Epidermal melanocyte (primary cell): ENCODE measurements at regions not wholly inside any gene's neighbourhood (a gene's known extent, or its start where the extent isn't known, plus 50 kb on each side); places are given as distances from the start of the nearest gene placed in this dataset.

Experiments used
- DNase-seq: peaks from one replicate; pipeline ENCODE4 v3.0.0; 2011; ENCODE audit warnings: low spot score; ENCODE audit not compliant: insufficient read length

DNA sequence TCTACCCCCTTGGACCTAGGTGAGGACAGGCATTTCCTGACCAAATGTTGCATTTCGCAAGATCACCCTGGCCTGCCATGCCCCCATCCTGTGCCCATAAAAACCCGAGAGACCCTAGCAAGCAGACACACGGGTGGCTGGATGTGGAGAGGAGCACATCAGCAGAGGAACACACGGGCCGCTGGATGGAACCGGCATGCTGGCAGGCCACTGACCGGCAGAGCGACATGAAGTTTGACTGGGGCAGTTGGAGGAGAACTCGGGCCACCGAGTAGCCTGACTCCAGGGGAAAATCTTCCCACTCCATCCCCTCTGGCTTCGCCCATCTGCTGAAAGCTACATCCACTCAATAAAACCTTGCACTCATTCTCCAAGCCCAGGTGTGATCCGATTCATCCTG lies 329.3 kb downstream of the FGF9 start:
- no peak for DNase-seq

DNA sequence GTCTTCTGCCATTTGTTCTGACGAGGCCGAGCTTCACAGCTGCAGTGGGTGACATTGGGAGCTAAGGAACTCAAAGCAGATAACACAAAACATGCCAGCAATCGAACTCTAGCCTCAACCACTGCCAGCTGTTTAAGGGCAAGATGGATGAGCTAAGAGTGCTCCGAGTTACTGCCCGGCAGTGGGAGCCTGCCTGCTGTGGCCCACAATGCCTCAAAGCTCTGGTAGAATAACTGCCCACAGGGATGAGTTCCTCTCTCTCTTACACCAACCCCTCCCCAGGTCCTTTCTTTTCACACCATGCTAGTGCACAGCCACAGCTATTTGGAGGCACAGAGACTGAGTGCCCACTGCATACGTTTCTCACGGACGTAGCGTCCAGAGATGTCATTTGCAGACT lies 330.5 kb downstream of the FGF9 start:
- DNase-seq = no peak

- no peak for DNase-seq
Measured at GRCh38 chr13:22002893-22003292, 332.0 kb downstream of the FGF9 start.

DNA sequence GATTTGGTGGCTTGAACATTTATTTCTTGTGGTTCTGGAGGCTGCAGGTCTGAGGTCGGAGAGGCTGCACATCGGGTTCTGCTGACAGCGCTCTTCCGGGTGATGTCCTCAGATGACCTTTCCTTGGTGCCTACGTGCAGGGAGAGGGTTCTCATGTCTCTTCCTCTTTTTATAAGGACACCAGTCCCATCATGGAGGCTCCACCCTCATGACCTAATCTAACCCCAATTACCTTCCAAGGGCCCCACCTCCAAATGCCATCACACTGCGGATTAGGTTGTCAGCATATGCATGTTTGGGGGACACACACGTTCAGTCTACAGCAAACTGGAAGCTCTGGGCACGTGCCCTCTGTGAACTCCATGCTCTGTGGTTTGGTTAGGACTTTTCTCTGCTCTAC lies 338.6 kb downstream of the FGF9 start:
- no peak for DNase-seq

- DNase-seq = no peak
Measured at GRCh38 chr13:22009937-22010336, 339.1 kb downstream of the FGF9 start.

DNA sequence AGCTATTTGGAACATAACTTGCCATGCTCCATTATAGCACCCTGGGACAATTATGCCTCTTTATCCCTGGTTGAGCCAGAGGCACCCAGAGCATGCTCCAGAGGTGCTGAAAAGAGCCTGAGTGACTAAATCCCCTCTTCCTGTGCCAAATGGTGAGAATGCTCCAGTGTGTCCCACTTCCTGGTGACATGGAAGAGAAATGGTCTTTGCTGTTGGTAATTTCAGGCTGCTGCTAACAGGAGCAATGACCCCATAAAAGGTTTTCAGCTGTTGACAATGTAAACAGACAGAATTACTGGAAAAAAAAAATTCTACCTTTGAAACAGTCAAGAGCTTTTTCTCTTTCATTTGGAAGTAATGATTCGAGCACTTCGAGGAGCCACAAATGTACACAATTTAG lies 341.8 kb downstream of the FGF9 start:
- no peak for DNase-seq

- no peak for DNase-seq
Measured at GRCh38 chr13:22014469-22014868, 343.6 kb downstream of the FGF9 start.

DNA sequence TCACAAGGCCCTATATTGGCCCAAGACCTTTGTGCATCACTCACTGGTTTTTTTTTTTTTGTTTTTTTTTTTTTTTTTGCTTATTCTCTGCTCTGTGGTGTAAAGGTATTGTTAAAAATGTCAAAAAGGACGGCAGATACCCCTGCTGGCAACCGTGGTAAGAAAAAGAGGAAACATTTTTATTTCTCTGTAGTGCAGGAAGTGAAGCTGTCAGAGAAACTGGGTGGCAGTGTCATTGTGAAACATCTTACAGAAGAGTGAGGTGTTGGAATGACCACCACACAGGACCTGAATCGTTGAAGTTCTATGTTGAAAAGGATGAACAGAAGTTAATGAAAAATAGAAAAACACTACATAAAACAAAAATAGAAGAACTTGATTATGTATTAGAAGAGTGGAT lies 346.4 kb downstream of the FGF9 start:
- DNase-seq = no peak

- DNase-seq = no peak
Measured at GRCh38 chr13:22018076-22018835, 347.4 kb downstream of the FGF9 start.

DNA sequence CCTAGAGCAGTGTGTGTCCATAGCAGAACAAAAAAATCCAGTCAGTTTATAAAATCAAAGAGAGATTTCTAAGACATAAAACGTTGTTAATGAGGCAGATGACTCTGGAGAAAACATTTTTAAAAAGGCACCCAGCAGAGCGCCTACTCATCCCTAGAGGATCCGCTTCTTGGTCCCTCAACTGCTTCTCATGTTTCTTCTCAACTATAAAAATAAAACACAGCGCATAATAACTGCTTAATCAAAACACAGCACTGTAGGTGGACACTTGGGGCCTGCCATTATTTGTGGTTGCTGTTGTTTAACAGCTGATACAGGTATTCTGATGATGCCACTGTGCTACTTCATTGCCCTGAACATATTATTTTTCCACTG lies 347.9 kb downstream of the FGF9 start:
- DNase-seq = no peak

- DNase-seq = no peak
Measured at GRCh38 chr13:22024381-22024994, 353.6 kb downstream of the FGF9 start.

- no peak for DNase-seq
Measured at GRCh38 chr13:22027566-22027965, 356.7 kb downstream of the FGF9 start.

- DNase-seq = no peak
Measured at GRCh38 chr13:22028831-22029230, 358.0 kb downstream of the FGF9 start.

GRCh38 chr13:22030321-22030720 lies 359.4 kb downstream of the FGF9 start:
- no peak for DNase-seq

DNA sequence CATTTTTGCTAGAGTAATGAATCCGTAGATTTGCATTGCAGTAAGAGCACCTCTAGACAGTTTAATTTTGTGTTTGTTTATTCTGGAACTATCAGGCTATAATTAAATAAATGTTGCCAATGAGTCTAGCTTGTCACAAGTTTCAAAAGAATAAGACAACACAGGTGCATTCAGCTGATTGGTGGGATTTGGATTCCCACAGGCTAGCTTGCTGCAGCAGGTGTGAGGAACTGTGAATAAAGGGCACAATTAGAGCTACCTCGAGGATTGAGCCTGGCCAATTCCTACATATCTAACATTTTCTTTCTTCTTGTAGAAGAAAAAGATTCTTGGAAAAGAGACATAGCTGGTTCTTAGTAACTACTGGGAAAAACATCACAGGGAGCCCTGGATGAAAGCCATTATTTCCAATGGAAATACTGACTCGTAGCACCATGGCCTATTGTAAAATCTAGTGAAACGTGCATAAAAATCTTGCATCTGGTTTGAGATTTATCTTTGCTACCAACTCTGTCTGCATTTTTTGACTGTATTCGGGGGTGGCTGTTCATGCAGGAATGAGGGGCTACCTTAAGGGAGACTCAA lies 360.9 kb downstream of the FGF9 start:
- no peak for DNase-seq

- DNase-seq = no peak
Measured at GRCh38 chr13:22032905-22033304, 362.0 kb downstream of the FGF9 start.

- DNase-seq = no peak
Measured at GRCh38 chr13:22039961-22040360, 369.1 kb downstream of the FGF9 start.

DNA sequence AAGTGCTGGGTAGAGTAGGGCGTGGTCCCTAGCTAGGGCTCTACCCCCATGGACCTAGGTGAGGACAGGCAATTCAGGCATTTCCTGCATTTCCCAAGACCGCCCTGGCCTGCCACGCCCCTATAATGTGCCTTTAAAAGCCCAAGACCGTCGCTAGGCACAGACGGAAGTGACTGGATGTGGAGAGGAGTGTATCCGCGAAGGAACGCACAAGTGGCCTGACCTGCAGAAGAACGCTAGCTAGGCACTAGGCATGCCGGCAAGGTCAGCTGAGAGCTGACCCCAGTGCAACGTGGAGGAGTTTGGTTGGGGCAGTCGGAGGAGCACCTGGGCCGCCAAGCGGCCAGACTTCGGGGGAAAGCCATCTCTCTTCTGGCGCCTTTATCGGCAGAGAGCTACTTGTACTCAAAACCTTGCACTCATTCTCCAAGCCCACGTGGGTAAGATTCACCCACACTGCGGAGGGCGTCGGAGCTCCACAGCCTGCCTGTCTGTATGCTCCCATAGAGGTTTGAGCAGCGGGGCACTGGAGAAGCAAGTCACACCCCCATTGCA lies 370.0 kb downstream of the FGF9 start:
- DNase-seq = no peak

DNA sequence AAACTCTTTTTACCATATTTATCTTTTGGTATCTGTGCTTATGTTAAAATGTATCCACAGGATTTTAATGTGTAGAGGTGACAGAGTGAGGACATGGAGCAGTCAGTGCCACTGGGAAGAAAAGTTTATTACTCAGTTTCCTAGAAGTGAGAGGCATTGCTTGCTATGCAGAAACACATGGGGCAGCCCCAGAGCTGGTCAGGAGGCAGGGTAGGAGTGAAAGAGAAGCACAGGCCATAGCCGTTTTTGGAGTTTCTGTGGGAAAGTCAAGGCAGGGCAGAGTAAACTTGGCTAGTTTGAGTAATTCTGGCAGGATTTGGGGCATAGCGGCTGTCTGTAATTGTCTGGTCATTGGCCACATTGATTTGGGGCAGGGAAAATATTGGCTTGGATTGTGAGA lies 370.9 kb downstream of the FGF9 start:
- DNase-seq = no peak

DNA sequence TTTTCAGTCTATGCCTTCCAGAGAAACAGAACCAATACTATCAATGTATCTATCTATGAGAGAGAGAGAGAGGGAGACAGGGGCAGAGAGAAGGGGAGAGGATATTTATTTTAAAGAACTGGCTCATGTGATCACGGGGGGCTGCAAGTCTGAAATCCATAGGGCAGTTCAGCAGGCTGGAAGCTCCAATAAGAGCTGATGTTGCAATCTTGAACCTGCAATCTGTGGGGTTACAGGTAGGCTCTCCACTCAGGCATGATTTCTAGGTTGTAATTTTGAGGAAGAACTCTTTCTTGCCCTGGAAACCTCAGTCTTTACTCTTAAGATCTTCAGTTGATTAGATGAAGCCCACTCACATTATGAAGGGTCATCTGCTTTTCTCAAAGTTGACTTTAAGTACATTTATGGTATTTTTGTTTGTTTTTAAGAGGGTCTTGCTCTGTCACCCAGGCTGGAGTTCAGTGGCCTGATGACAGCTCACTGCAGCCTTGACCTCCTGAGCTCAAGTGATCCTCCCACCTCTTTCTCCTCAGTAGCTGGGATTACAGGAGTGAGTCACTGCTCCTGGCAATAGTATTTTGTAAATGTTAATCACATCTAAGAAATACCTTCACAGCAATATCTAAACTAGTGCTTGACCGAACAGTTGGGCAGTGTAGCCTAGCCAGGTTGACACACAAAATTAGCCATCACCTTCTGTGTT lies 376.4 kb downstream of the FGF9 start:
- DNase-seq = no peak

DNA sequence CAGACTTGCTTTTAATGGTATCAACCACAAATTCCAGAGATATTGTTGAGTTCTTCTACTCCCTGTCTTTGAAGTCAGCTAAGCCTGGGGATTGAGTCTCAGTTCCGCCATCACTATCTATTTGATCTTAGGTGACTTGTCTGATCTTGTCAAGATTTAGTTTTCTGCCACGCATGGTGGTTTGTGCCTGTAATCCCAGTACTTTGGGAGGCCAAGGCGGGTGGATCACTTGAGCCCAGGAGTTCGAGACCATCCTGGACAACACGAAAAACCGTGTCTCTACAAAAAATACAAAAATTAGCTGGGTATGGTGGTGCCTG lies 376.9 kb downstream of the FGF9 start:
- no peak for DNase-seq

- DNase-seq = no peak
Measured at GRCh38 chr13:22049384-22049783, 378.5 kb downstream of the FGF9 start.
